Neural cell (in vitro differentiated cells): ENCODE measurements at regions not wholly inside any gene's neighbourhood (a gene's known extent, or its start where the extent isn't known, plus 50 kb on each side); places are given as distances from the start of the nearest gene placed in this dataset.

Experiments
- H2AFZ ChIP-seq: fragments of 200-600, 300-800 bp; sonication (generic), shearing (Covaris generic); 2 replicates; pipeline ENCODE4 v1.6.0; 2014; ENCODE audit warnings: low read depth, mild to moderate bottlenecking, antibody characterized with exemption, low read length, moderate library complexity
- H3F3A ChIP-seq: fragments of 200-600 bp; shearing (Covaris generic); 2 replicates; pipeline ENCODE4 v1.6.1; 2016; ENCODE audit warnings: mild to moderate bottlenecking, moderate library complexity, mixed read lengths, antibody characterized with exemption, low read length; ENCODE audit not compliant: insufficient read depth, poor library complexity, severe bottlenecking
- H3K27ac ChIP-seq: fragments of 200-600, 300-800 bp; sonication (generic), shearing (Covaris generic); 2 replicates; pipeline ENCODE4 v1.5.1; 2014; ENCODE audit warnings: mild to moderate bottlenecking, low read length, moderate library complexity
- H3K27me3 ChIP-seq: fragments of 300-800, 200-600 bp; sonication (generic), shearing (Covaris generic); 2 replicates; pipeline ENCODE4 v1.6.0; 2014; ENCODE audit warnings: mild to moderate bottlenecking, low read depth, low read length, moderate library complexity; ENCODE audit not compliant: insufficient read depth
- H3K36me3 ChIP-seq: fragments of 300-800, 200-600 bp; sonication (generic), shearing (Covaris generic); 2 replicates; pipeline ENCODE4 v1.5.1; 2014; ENCODE audit warnings: mild to moderate bottlenecking, antibody characterized with exemption, low read length, moderate library complexity; ENCODE audit not compliant: insufficient read depth
- H3K4me2 ChIP-seq: fragments of 300-800, 200-600 bp; sonication (generic), shearing (Covaris generic); 2 replicates; pipeline ENCODE4 v1.6.0; 2014; ENCODE audit warnings: mild to moderate bottlenecking, low read length
- H3K4me3 ChIP-seq: fragments of 300-800, 200-600 bp; sonication (generic), shearing (Covaris generic); 2 replicates; pipeline ENCODE4 v1.5.1; 2014; ENCODE audit warnings: mild to moderate bottlenecking, low read length, moderate library complexity
- H3K79me2 ChIP-seq: fragments of 200-600 bp; shearing (Covaris generic); replicated peaks from 2 replicates; pipeline ENCODE4 v1.6.0; 2014; ENCODE audit warnings: mild to moderate bottlenecking, low read length, moderate library complexity; ENCODE audit not compliant: insufficient read depth
- H3K9ac ChIP-seq: fragments of 300-800, 200-600 bp; sonication (generic), shearing (Covaris generic); 2 replicates; pipeline ENCODE4 v1.6.1; 2016; ENCODE audit warnings: mild to moderate bottlenecking, low read length, mixed read lengths
- H3K9me2 ChIP-seq: fragments of 200-600 bp; shearing (Covaris generic); 2 replicates; pipeline ENCODE4 v1.6.1; 2016; ENCODE audit warnings: mild to moderate bottlenecking, low read length, mixed read lengths; ENCODE audit not compliant: insufficient read depth
- H3K9me3 ChIP-seq: fragments of 200-600, 300-800 bp; sonication (generic), shearing (Covaris generic); 2 replicates; pipeline ENCODE4 v1.6.1; 2016; ENCODE audit warnings: mild to moderate bottlenecking, mixed run types, low read length, moderate library complexity, mixed read lengths
- H4K20me1 ChIP-seq: fragments of 200-600 bp; shearing (Covaris generic); 2 replicates; pipeline ENCODE4 v1.6.1; 2016; ENCODE audit warnings: mild to moderate bottlenecking, mixed run types; ENCODE audit not compliant: insufficient read depth
- EP300 ChIP-seq: fragments of 450-650 bp; conservative IDR thresholded peaks from 2 replicates; pipeline ENCODE4 v1.6.1; 2014; ENCODE audit warnings: antibody characterized with exemption, mild to moderate bottlenecking, moderate library complexity; ENCODE audit not compliant: poor library complexity, severe bottlenecking
- EZH2 ChIP-seq: fragments of 200-600, 300-800 bp; shearing (Covaris generic), sonication (generic); IDR thresholded peaks from 2 replicates; pipeline ENCODE4 v1.6.1; 2014; ENCODE audit warnings: antibody characterized with exemption, low read length, borderline replicate concordance, mild to moderate bottlenecking; ENCODE audit not compliant: insufficient read depth, poor library complexity, severe bottlenecking
- MXI1 ChIP-seq: fragments of 450-650 bp; conservative IDR thresholded peaks from 2 replicates; pipeline ENCODE4 v1.6.1; 2014; ENCODE audit warnings: antibody characterized with exemption, mild to moderate bottlenecking; ENCODE audit not compliant: poor library complexity, severe bottlenecking
- POLR2AphosphoS5 ChIP-seq: IDR thresholded peaks from 2 replicates; pipeline ENCODE4 v1.6.1; 2012
- RAD21 ChIP-seq: fragments of 450-650 bp; conservative IDR thresholded peaks from 2 replicates; pipeline ENCODE4 v1.6.1; 2014; ENCODE audit warnings: antibody characterized with exemption, mild to moderate bottlenecking, moderate library complexity
- SMC3 ChIP-seq: fragments of 450-650 bp; conservative IDR thresholded peaks from 2 replicates; pipeline ENCODE4 v1.6.1; 2014; ENCODE audit warnings: antibody characterized with exemption, mild to moderate bottlenecking, moderate library complexity; ENCODE audit not compliant: poor library complexity
- TAF1 ChIP-seq: IDR thresholded peaks from 2 replicates; pipeline ENCODE4 v1.6.1; 2012; ENCODE audit warnings: low read depth
- TF ChIP-seq, protein P1 (sequence below): fragments of 450-650 bp; IDR thresholded peaks from 2 replicates; pipeline ENCODE4 v1.5.1; 2014; ENCODE audit warnings: antibody characterized with exemption, mild to moderate bottlenecking, moderate library complexity; ENCODE audit not compliant: poor library complexity, severe bottlenecking
- TF ChIP-seq, protein P2 (sequence below): IDR thresholded peaks from 2 replicates; pipeline ENCODE4 v1.6.1; 2012; ENCODE audit warnings: borderline replicate concordance

DNA sequence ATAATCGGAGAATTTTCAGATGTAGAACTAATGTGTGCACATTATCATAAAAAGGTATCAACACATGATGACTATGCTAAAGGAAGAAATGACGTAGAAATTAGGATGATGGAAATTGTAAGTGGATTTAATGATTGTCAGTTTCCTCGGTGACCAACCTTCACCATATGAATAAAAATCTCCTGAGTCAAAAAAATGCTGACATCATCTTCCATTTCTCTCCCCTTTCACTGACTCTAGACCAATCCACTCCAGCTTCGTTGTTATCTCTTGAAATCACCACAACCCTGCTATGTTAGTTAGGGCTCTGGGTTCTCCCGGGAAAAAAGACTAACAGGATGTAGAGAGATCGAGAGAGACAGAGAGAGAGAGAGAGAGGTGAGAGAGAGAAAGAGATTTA is 204.8 kb upstream of the KYNU start:
- Histone ChIP-seq H3K79me2 (no peaks in the 10 kb centered on the region), H3K9ac (no peak overlapping the region), H3K9me3 (no peaks in the 10 kb centered on the region), H2AFZ (no peak overlapping the region), H3K4me3 (no peak overlapping the region), H3K9me2 (no peaks in the 10 kb centered on the region), H3K4me2 (no peak overlapping the region), H3K27ac (no peak overlapping the region), H4K20me1 (no peaks in the 10 kb centered on the region), H3K36me3 (no peaks in the 10 kb centered on the region), H3K27me3 (no peaks in the 10 kb centered on the region), H3F3A (no peaks in the 10 kb centered on the region)
- TF ChIP-seq MXI1 (no peak), RAD21 (no peak)
- TF ChIP-seq, protein P1, sequence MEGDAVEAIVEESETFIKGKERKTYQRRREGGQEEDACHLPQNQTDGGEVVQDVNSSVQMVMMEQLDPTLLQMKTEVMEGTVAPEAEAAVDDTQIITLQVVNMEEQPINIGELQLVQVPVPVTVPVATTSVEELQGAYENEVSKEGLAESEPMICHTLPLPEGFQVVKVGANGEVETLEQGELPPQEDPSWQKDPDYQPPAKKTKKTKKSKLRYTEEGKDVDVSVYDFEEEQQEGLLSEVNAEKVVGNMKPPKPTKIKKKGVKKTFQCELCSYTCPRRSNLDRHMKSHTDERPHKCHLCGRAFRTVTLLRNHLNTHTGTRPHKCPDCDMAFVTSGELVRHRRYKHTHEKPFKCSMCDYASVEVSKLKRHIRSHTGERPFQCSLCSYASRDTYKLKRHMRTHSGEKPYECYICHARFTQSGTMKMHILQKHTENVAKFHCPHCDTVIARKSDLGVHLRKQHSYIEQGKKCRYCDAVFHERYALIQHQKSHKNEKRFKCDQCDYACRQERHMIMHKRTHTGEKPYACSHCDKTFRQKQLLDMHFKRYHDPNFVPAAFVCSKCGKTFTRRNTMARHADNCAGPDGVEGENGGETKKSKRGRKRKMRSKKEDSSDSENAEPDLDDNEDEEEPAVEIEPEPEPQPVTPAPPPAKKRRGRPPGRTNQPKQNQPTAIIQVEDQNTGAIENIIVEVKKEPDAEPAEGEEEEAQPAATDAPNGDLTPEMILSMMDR, result no peak

DNA sequence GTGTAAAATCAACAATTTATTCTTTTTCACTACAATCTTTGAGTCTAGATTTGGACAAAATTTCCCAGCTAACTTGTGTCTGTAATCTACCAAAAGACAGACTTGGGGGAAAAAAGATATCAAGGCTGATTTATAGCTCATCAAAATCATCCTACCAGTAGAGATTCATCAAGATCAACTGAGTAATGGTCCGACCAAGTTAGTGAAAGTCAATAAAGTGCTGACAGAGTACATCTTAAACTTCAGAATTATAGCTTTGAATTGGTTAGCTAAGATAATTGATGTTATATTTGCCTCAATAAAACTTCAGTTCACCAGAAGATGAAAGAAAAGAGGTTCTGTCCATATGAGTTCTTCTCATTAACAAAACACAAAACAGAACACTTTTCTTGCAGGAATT is 207.1 kb upstream of the KYNU start:
- H3K4me3 ChIP-seq, result no peak overlapping the region
- H3K27me3 ChIP-seq, result no peaks in the 10 kb centered on the region
- no peak overlapping the region for H2AFZ ChIP-seq
- no peaks in the 10 kb centered on the region for H3K9me3 ChIP-seq
- H3K27ac ChIP-seq, result no peak overlapping the region
- no peaks in the 10 kb centered on the region for H4K20me1 ChIP-seq
- no peaks in the 10 kb centered on the region for H3K79me2 ChIP-seq
- no peaks in the 10 kb centered on the region for H3F3A ChIP-seq
- no peaks in the 10 kb centered on the region for H3K9me2 ChIP-seq
- H3K36me3 ChIP-seq, result no peaks in the 10 kb centered on the region
- TF ChIP-seq TAF1 (no peak), MXI1 (no peak)
- no peak overlapping the region for H3K9ac ChIP-seq
- no peak overlapping the region for H3K4me2 ChIP-seq

DNA sequence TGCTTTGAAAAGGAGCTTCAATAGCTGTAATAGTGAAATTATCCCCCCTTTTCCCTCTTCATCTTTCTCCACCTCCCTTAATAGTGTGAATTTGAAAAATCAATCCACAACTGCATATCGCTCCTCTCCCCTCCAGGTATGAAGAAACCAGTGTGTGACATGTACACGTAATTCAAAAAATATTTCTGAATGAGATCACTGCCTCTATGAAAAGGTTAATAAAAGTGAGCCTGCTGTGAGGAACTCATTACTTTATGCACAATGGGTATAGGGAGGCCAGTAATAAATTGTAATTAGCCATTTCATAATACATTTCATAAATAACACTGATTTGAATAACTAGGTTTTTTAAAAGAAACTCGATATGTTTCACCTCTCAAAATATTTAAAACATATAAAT is 209.0 kb upstream of the KYNU start:
- TF ChIP-seq MXI1, result no peak
- TF ChIP-seq EP300, result no peak
- no peak for TF ChIP-seq RAD21
- TF ChIP-seq, protein P2, sequence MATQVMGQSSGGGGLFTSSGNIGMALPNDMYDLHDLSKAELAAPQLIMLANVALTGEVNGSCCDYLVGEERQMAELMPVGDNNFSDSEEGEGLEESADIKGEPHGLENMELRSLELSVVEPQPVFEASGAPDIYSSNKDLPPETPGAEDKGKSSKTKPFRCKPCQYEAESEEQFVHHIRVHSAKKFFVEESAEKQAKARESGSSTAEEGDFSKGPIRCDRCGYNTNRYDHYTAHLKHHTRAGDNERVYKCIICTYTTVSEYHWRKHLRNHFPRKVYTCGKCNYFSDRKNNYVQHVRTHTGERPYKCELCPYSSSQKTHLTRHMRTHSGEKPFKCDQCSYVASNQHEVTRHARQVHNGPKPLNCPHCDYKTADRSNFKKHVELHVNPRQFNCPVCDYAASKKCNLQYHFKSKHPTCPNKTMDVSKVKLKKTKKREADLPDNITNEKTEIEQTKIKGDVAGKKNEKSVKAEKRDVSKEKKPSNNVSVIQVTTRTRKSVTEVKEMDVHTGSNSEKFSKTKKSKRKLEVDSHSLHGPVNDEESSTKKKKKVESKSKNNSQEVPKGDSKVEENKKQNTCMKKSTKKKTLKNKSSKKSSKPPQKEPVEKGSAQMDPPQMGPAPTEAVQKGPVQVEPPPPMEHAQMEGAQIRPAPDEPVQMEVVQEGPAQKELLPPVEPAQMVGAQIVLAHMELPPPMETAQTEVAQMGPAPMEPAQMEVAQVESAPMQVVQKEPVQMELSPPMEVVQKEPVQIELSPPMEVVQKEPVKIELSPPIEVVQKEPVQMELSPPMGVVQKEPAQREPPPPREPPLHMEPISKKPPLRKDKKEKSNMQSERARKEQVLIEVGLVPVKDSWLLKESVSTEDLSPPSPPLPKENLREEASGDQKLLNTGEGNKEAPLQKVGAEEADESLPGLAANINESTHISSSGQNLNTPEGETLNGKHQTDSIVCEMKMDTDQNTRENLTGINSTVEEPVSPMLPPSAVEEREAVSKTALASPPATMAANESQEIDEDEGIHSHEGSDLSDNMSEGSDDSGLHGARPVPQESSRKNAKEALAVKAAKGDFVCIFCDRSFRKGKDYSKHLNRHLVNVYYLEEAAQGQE, result no peak
- TF ChIP-seq, protein P1, result no peak
- no peak for TF ChIP-seq EZH2
- TF ChIP-seq SMC3, result no peak
- no peak for TF ChIP-seq TAF1
- TF ChIP-seq POLR2AphosphoS5, result no peak
- Histone ChIP-seq H2AFZ (no peak overlapping the region), H3K4me3 (no peak overlapping the region), H3K27ac (no peak overlapping the region), H3K4me2 (no peak overlapping the region), H3F3A (no peaks in the 10 kb centered on the region), H4K20me1 (no peaks in the 10 kb centered on the region), H3K9ac (no peak overlapping the region), H3K9me2 (no peaks in the 10 kb centered on the region), H3K27me3 (no peaks in the 10 kb centered on the region), H3K9me3 (no peaks in the 10 kb centered on the region), H3K79me2 (no peaks in the 10 kb centered on the region), H3K36me3 (no peaks in the 10 kb centered on the region)
